OCI-LY7 (cell line): ENCODE measurements at regions not wholly inside any gene's neighbourhood (a gene's known extent, or its start where the extent isn't known, plus 50 kb on each side); places are given as distances from the start of the nearest gene placed in this dataset.

ENCODE experiments used
- EZH2phosphoT487 ChIP-seq: fragments of 200-600 bp; sonication (generic); IDR thresholded peaks from 2 replicates; pipeline ENCODE4 v1.6.1; 2018; ENCODE audit warnings: low read depth, borderline replicate concordance, mild to moderate bottlenecking, mixed run types, antibody characterized with exemption, low read length, moderate library complexity, mixed read lengths
- TF ChIP-seq, protein P1 (sequence below): fragments of 200-600 bp; sonication (generic); conservative IDR thresholded peaks from 2 replicates; pipeline ENCODE4 v1.5.1; 2014; ENCODE audit warnings: mild to moderate bottlenecking, antibody characterized with exemption, low read length, moderate library complexity, mixed read lengths

DNA sequence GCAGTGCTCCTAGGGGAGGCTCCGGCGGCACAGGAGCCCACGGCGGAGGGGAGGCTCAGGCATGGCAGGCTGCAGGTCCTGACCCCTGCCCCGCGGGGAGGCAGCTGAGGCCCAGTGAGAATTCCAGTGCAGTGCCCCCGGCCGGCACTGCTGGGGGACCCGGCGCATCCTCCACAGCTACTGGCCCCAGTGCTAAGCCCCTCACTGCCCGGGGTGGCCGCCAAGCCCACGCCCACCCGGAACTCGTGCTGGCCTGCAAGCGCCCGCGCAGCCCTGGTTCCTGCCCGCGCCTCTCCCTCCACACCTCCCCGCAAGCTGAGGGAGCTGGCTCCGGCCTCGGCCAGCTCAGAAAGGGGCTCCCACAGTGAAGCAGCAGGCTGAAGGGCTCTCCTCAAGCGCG lies 62.2 kb downstream of the SPRY2 start:
- TF ChIP-seq, protein P1, sequence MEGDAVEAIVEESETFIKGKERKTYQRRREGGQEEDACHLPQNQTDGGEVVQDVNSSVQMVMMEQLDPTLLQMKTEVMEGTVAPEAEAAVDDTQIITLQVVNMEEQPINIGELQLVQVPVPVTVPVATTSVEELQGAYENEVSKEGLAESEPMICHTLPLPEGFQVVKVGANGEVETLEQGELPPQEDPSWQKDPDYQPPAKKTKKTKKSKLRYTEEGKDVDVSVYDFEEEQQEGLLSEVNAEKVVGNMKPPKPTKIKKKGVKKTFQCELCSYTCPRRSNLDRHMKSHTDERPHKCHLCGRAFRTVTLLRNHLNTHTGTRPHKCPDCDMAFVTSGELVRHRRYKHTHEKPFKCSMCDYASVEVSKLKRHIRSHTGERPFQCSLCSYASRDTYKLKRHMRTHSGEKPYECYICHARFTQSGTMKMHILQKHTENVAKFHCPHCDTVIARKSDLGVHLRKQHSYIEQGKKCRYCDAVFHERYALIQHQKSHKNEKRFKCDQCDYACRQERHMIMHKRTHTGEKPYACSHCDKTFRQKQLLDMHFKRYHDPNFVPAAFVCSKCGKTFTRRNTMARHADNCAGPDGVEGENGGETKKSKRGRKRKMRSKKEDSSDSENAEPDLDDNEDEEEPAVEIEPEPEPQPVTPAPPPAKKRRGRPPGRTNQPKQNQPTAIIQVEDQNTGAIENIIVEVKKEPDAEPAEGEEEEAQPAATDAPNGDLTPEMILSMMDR, result no peak
- no peak for TF ChIP-seq EZH2phosphoT487
